ENCODE measurements at regions not wholly inside any gene's neighbourhood (a gene's known extent, or its start where the extent isn't known, plus 50 kb on each side); places are given as distances from the start of the nearest gene placed in this dataset.

- no peaks in the 10 kb centered on the region for H3K36me3 ChIP-seq
- H3K4me1 ChIP-seq: no peaks in the 10 kb centered on the region
- intact Hi-C loops (cut with DNase I): no loop called here
- TF ChIP-seq, protein P1, sequence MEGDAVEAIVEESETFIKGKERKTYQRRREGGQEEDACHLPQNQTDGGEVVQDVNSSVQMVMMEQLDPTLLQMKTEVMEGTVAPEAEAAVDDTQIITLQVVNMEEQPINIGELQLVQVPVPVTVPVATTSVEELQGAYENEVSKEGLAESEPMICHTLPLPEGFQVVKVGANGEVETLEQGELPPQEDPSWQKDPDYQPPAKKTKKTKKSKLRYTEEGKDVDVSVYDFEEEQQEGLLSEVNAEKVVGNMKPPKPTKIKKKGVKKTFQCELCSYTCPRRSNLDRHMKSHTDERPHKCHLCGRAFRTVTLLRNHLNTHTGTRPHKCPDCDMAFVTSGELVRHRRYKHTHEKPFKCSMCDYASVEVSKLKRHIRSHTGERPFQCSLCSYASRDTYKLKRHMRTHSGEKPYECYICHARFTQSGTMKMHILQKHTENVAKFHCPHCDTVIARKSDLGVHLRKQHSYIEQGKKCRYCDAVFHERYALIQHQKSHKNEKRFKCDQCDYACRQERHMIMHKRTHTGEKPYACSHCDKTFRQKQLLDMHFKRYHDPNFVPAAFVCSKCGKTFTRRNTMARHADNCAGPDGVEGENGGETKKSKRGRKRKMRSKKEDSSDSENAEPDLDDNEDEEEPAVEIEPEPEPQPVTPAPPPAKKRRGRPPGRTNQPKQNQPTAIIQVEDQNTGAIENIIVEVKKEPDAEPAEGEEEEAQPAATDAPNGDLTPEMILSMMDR (IDR thresholded peaks at IDR 0.05): no peak
- TF ChIP-seq POLR2AphosphoS5 (IDR thresholded peaks at IDR 0.05; ENCODE audit: insufficient read depth in 1 of 2, low read depth in 1 of 2) (no peak), POLR2A (IDR thresholded peaks at IDR 0.05) (no peak)
- H3K27me3 ChIP-seq: no peaks in the 10 kb centered on the region
- H3K4me3 ChIP-seq: no peak overlapping the region
- DNase-seq (ENCODE audit: extremely low spot score in 2 of 2): peak in 1 of 2 donors; percentile 69
- H3K27ac ChIP-seq: no peak overlapping the region
- no peaks in the 10 kb centered on the region for H3K9me3 ChIP-seq
Measured at GRCh38 chr4:42320822-42321388, 76.4 kb upstream of the SHISA3 start.

DNA sequence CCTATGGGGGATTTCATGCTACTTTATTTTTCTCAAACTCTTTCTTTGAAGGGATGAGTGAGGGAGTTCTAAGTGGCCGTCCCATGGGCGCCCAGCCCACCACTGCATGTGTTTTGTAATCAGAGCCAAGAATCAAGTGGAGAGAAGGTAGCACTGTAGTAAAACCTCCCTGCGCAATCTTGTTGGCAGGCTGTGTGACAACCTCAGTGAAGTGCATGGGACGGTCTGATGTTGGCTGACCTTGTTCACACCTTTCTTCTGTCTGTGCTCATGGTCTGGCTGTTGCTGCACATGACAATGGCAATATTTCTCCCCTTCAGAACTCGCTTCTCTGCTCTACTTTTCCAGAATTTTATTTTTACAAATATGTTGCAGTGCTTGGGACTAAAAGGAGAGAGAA is 71.2 kb upstream of the SHISA3 start:
- intact Hi-C loops (cut with DNase I): no loop called here
- TF ChIP-seq POLR2A (IDR thresholded peaks at IDR 0.05) (no peak), POLR2AphosphoS5 (IDR thresholded peaks at IDR 0.05; ENCODE audit: insufficient read depth in 1 of 2, low read depth in 1 of 2) (no peak)
- TF ChIP-seq, protein P1 (IDR thresholded peaks at IDR 0.05): no peak
- no peaks in the 10 kb centered on the region for H3K27me3 ChIP-seq

DNA sequence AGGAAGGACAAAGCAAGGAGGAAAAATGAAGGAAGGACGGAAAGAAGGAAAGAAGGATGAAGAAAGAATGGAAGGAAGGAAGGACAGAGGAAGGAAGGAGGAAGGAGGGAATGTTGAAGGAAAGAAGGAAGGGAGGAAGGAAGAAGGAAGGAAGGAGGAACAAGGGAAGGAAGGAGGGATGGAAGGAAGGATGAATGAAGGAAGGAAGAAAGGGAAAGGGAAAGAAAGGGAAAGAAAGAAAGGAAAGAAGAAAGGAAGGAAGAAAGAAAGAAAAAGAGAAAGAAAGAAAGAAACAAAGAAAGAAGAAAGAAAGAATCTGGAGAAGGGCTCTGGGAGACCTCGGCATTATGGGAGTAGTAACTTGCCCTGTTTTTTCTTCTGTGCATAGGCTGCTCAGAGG is 70.8 kb upstream of the SHISA3 start:
- no peak overlapping the region for H3K27ac ChIP-seq
- H3K27me3 ChIP-seq: no peaks in the 10 kb centered on the region
- H3K9me3 ChIP-seq: no peaks in the 10 kb centered on the region
- no peaks in the 10 kb centered on the region for H3K4me1 ChIP-seq
- TF ChIP-seq POLR2AphosphoS5 (IDR thresholded peaks at IDR 0.05; ENCODE audit: insufficient read depth in 1 of 2, low read depth in 1 of 2): no peak
- no peak for DNase-seq (ENCODE audit: extremely low spot score in 2 of 2)
- intact Hi-C loops (cut with DNase I): no loop called here
- no peak overlapping the region for H3K4me3 ChIP-seq
- no peaks in the 10 kb centered on the region for H3K36me3 ChIP-seq

More for the DNA sequence above, 71.2 kb upstream of the SHISA3 start:
- H3K4me3 ChIP-seq: no peak overlapping the region
- peak in 1 of 2 donors; percentile 76 for DNase-seq (ENCODE audit: extremely low spot score in 2 of 2)
- no peaks in the 10 kb centered on the region for H3K36me3 ChIP-seq
- no peaks in the 10 kb centered on the region for H3K9me3 ChIP-seq
- no peaks in the 10 kb centered on the region for H3K4me1 ChIP-seq
- H3K27ac ChIP-seq: no peak overlapping the region

- Histone ChIP-seq H3K27ac (no peak overlapping the region), H3K36me3 (no peaks in the 10 kb centered on the region), H3K4me1 (no peaks in the 10 kb centered on the region), H3K4me3 (no peak overlapping the region), H3K27me3 (no peaks in the 10 kb centered on the region), H3K9me3 (no peaks in the 10 kb centered on the region)
- TF ChIP-seq, protein P1 (IDR thresholded peaks at IDR 0.05): no peak
- no peak for TF ChIP-seq POLR2A (IDR thresholded peaks at IDR 0.05)
- no peak for TF ChIP-seq POLR2AphosphoS5 (IDR thresholded peaks at IDR 0.05; ENCODE audit: insufficient read depth in 1 of 2, low read depth in 1 of 2)
- intact Hi-C loops (cut with DNase I): no loop called here
- peak in 1 of 2 donors; percentile 64 for DNase-seq (ENCODE audit: extremely low spot score in 2 of 2)
Measured at GRCh38 chr4:42327323-42327722, 70.0 kb upstream of the SHISA3 start.

- TF ChIP-seq, protein P1 (IDR thresholded peaks at IDR 0.05): no peak
- no peak for TF ChIP-seq POLR2A (IDR thresholded peaks at IDR 0.05)
- TF ChIP-seq POLR2AphosphoS5 (IDR thresholded peaks at IDR 0.05; ENCODE audit: insufficient read depth in 1 of 2, low read depth in 1 of 2): no peak
- Histone ChIP-seq H3K4me1 (no peaks in the 10 kb centered on the region), H3K36me3 (no peaks in the 10 kb centered on the region), H3K27ac (no peak overlapping the region), H3K4me3 (no peak overlapping the region), H3K9me3 (no peaks in the 10 kb centered on the region), H3K27me3 (no peaks in the 10 kb centered on the region)
- intact Hi-C loops (cut with DNase I): no loop called here
- DNase-seq (ENCODE audit: extremely low spot score in 2 of 2): no peak
Measured at GRCh38 chr4:42328978-42329377, 68.3 kb upstream of the SHISA3 start.

Measured in vagina (tissue), 2 donors.